ENCODE measurements at regions not wholly inside any gene's neighbourhood (a gene's known extent, or its start where the extent isn't known, plus 50 kb on each side); places are given as distances from the start of the nearest gene placed in this dataset.

DNA sequence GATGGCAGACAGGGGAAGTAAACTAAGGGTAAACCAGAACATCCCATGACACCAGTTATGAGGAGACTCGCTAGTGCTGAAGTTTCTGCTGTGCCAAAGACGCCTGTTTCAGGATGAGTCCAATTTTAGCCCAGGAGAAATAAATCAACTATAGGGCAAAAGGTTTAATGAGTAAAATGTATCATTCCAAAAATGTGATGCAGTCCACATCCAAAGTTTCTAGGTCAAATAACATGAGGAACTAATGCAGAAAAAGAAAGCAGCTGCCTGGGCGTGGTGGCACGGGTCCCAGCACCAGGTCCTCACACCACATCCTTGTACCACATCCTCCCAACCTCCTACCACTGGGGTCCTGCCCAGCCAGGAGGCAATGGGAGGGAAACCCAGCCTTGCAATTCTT lies 126.9 kb upstream of the CTAGE1 start:
- no peak for DNase-seq (ENCODE audit: low spot score)

DNA sequence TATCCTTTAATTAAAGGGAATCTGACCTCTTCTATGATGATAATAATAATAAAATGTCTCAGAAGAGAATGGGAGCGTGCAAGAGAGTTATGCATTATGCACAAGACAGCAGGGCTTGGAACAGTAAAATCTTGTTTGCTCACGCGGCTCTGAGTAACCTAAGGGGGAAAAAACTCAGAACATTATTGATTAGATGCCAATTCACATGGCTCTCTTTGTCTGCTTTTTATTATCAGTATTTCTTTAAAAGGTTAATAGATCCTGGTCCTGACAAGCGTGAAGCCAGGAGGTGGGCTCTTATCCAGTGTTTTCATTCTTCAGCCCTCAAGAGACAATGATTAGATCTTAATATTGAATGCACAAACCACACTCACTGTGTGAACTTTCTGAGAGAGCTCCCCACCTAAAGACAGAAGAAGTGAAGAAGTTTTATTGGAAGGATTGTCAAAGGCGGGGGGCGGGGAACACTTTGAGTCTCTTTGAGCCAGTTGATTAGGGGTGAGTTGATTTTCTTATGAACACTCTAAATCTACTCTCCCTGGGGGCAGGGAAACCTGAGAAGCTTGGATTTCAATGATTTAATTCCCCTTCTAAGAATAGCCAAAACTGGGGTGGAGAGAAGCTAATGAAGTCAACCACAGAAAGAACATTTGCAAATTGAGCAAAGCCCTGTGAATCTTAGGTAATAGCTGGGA lies 127.5 kb upstream of the CTAGE1 start:
- no peak for DNase-seq (ENCODE audit: low spot score)

DNA sequence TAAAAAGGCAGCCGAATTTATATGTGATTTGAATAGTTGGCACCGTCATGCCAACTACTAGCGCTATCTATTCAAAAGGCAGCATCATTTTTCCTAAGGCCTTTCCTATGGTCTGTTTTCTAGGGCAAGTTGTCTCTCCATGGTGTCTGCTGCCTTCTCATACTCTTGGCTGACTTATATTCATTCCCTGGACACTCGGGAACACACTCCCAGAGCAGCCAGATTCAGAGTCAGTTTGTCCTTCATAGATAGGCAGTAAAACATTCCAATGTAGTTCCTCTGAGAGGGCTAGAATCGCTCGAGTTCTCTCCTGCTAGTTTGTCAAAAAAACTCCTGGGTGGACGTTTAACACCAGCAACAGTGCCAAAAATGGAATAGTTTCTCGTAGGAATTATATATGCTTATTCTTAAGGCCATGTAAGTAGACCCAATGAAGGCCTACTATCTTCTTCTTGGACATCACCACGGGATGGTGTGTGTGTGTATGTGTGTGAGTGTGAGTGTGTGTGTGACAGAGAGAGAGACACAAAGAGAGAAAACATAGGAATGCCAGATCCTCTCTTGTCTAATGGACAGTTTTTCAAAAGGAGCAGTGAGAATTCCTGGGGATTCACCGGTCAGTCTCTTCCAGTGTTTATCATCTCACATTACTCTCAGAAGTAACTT lies 129.3 kb upstream of the CTAGE1 start:
- DNase-seq (ENCODE audit: low spot score) = no peak

DNA sequence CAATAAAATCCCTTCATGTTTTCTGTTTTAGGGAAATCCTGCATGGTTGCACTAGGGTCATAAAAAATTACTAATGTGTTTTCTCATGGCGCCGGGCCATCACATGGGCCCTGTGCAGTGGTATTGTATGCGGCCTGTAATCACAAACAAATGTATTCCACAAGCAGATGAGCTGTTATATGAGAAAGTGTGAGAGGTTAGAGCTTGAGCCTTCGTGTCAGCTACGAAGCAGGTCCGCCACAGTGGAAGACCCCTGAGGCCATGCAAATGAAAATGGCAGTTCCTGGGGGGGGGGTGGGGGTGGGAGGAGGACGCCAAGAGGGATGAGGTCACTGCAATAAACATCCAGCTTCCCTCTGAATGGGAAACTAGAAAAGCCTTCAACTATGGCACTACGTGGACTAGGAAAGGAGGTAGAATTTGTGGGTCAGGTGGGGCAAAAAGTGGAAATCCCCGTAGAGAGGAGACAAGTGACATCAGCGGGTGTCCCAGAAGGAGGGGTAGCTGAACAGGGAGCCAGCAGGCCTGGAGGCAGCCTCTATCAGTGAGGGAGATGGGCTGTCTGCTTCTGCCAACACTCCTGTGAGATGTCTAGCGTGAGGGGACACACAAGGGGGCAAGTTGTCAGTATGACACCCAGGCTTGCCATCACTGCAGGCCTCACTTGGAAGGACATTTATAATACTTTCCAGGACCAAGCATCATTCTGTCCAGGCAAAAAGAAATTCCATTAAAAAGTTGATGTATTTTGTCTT lies 130.3 kb upstream of the CTAGE1 start:
- no peak for DNase-seq (ENCODE audit: low spot score)

DNA sequence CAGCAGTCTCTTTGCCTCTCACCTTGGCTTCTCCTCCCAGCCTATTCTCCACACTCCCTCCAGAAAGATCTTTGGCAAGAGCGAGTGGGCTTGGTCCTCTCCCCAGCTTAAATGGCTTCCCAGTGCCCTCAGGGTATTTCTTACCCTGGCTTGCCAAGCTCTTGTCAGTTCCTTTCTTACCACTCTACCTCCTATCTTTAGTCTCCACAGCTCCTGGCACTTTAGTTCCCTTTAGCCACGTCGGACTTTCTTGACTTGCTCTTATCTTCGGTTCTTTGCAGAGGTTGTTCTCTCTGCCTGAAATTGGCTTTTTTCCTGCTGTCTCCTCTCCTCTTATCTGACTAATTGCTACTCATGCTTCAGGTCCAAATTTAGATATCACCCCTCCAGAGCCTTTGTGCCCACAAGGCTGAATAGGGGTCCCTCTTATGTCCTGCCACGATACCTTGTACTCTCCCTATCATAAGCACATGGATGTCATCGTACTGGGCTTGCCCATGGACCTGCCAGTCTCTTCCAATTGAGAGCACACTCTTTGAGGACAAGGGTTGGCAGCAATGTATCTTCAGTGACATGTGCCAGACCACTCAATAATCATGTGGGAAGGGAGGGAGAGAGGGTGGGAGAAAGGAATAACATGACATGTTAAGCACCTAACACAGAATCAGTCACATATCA lies 131.7 kb upstream of the CTAGE1 start:
- no peak for DNase-seq (ENCODE audit: low spot score)

DNA sequence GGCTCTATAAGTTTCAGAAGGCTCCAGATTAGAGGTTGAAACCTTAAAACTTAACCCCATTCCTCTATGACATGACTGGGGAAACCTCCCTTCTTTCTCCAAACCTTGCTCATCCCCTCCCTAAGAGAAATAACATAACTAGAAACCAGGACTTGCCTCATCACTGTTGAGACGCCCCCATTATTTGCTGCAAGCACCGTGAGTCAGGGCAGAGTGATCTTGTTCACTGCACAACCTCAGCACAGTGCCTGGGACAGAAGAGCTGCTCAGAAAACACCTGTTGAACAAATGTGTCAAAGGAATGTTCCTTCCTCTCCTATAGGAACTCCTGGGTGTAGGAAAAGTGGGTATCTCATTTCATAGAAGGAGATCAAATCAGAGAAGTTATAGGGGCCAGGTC lies 132.7 kb upstream of the CTAGE1 start:
- DNase-seq (ENCODE audit: low spot score) = no peak

DNA sequence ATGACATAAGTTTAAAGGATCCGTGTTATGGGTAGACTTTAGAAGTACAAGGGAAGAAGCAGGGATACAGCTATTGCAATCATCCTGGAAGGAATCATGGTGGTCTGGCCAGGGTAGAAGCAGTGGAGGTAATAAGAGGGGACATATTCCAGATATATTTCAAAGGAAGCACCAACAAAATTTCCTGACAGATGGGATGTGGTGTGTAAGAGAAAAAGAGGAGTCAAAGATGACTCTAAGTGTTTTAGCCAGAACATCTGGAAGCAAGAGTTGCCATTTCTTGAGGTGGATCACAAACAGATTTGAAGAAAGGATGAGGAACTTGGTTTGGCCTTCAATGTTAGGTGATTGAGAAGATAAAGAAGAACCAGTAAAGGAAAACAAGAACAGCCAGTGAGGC lies 133.1 kb upstream of the CTAGE1 start:
- DNase-seq (ENCODE audit: low spot score) = no peak

DNA sequence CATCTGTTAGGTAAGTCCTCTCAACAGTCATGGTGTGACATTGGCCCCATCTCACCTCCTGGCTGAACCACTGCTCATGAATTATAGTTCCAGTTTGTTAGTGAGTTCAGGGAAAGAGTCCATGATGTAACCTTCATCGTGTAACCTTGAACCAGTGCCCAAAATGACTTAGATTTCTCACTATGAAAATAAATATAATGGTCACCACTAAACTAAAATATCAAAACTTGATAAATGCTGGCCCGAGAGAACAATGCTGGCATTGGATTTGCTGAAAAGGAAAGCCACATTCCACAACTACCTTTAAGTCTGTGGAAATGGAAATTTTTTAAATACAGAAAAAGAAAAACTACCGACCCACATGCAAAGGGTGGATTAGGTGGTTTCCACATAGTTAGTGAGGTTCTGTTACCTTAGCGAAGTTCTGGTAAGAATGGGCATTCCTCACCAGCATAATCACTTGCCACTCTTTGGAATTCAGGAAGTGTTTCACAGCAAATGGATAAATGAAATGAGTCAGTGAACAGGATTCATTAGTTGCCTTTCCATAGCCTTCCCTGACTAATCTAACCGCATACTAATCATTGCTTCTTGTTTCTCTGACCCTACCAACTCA lies 133.9 kb upstream of the CTAGE1 start:
- no peak for DNase-seq (ENCODE audit: low spot score)

DNA sequence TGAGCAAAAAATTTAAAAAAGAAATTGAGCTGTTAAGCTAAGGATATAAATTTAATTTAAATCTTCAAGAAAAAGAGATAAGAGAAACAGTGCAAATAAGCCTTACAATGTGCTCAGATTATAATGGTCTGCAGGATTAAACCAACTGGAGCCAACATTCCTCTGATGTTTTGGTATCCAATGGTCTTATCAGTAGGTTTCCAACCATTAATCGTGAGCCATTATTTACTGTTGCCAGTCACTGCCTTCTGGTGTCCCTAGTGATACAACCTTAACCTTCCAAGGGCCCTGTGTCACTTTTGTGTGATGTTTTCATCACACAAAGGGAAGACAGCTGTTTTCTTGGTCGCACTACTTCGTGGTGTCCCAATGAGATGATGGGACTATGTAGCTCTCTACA lies 134.5 kb upstream of the CTAGE1 start:
- DNase-seq (ENCODE audit: low spot score) = no peak

DNA sequence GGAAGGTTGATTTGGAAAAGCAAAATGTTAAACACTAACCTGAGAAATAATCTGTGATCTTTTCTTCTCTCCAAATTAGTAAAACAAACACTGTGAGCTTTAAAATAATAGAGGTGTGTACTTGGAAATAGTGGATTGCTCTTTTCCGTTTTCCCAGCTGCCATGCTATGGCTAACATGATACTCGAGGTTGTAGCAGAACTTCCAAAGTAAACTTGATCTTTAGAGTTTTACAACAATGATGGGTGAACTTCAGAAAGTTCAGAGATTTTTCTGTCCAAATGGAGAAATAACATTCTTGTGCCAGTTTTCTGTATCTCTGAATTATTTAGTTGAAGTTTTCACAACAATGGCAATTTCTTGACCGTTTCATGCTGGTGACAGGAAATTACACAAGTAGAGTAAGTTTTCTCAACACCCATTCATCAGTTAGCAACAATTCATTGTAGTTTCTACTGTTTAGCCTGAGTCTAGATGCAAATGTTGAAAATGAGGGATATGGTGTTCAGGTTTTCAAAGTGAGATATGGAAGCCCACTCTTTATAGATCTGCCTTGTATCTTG lies 135.3 kb upstream of the CTAGE1 start:
- DNase-seq (ENCODE audit: low spot score) = no peak

DNA sequence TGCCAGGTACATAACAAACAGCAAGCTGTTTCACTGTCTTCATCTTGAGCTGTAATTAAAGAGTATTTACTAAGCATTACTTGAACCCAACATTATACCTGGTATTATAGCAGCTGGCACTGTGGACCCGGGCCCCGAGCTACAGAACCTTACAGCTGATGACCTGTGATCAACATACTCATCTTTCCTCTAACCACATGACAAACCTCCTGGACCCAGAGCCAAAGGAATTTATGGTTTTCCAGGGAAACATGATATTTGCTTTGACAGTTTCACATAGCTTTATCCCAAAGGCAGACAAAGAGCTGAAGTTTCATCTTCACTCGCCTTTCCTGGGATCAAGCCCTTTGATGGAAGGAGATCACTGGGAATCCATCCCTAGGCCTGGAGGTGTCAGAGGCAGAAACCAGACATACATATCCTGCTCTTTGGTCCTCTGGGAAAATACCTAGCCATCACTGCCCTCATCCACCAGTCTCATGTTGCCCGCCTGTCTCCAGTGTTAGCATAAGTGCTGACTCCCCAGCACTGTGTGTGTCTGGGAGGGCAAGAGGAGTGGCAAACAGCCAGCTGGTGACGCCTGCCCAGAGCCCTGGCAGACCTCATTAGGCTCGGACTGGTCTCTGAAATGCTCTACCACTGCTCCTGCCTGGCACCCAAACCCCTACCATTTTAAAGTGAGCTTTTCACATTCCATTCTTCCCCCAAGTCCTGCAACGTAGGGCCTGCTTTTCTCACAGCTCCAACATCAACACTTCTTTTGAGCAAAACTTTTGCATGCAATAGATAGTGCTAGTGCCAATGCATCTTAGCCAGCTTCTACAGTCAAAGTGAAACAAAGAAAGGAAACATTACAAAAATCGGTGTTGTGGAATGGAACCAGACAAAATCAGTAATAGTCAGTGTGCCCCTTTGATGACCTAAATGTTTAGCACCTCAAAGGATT lies 138.8 kb upstream of the CTAGE1 start:
- DNase-seq (ENCODE audit: low spot score) = no peak

DNA sequence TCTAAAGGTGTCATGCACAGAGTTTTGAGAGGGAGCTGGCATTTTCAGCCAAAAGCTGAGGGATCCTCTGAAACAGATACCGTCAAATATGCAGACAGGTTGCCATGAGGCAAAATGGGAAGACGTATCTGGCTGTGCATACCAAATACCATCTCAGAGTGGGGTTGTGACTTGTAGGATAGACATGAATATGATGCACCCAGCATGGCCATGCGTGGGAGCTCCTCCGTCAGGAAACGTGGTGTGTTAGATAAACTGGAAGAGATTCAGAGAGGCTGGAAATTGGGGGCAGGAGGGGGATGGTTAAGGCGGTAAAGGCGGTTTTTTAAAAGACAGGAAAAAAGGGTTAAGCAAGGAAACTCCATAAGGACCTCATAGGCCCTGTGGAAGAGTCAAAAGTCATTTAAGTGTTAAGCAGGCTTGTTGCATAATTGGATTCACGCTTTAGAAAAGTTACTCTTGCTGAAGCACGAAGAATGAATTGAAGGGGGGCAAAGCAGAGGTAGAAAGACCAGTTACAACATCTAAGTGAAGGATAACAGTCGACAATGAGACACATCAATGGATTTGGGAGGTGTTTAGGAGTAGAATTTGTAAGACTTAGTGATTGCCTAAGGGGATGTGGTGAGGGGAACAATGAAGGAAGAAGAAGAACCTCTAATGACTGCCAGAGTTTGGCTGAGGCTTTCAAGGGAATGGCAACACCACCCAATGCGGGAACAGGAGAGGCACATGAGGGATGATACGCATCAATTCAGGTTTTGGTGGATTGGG lies 139.6 kb upstream of the CTAGE1 start:
- DNase-seq (ENCODE audit: low spot score) = no peak

DNA sequence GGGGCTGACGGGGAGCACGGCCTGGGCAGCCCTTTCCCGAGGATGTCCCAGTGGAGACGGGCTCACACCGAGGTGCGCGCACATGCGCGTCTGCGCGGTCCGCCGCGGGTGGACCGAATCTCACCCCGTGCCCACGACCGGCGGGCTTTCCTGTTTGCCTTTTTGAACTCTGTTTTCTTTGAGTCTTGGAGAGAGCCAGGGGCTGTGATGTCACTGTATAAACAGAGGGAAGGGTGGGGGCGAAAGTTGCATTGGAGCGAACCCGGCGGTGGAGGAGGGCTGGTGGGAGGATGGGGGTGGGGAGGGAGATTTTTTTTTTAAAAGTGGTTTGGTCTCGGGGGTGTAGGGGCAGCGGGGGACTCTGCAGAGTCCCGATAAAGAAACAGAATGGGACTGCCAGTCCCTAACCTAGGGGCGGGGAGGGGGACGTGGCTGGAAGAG lies 141.2 kb upstream of the CTAGE1 start:
- DNase-seq (ENCODE audit: low spot score) = no peak

DNA sequence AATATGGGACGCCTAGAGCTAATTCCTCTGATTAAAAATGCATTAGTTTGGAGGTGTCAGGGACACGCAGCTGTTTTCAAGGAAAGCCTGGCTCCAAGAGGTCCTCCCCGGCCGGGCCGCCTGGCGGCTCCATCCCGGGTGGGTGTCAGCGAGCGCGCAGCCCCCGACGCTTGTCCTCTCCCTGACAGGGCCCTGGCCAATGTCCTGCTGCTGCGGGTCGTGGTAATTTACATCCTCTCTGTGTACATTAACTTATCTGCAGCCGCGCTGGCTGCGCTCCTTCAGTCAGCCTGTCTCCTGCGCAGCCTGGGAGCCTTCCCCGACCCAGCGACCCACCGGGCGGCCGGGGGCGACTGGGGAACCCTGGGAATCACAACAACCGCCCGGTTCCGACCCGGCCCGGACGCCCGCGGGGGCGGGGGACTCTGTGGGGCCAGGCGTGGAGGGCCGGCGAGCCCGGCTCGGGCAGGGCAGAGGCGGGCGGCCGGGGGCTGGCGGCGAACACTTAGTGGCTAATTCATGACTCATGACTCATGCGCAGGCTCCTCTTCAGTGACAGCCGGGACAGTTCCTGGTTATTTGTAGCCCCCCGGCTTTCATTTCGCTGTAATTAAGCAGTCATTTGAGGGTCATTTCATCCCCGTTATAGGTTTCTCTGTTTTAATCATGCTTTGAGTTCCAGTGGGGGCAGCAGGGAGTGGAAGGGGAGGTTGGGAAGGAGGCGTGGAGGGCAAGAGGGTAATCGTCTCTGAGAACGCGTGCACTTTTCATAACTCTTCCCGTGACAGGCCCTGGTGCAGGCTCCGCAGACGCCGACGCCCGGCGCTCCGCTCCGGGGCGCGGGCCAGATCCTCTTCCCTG lies 141.9 kb upstream of the CTAGE1 start:
- no peak for DNase-seq (ENCODE audit: low spot score)

DNA sequence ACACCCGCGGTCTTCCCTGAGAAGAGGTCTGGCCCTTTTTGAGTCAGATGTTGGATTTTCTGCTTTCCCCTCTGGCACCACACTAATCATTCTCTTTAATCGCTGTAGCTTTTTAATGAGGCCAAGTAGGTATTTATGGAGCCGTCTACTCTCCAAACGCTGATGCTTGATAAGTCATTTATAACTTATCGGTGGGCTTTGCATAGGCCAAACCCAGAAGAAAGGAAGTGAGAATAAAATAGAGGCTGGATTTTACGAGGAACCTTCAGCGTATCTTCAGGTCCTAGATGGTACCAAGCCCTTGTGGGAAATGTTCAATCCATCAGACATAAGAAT lies 142.5 kb upstream of the CTAGE1 start:
- DNase-seq (ENCODE audit: low spot score) = no peak

DNA sequence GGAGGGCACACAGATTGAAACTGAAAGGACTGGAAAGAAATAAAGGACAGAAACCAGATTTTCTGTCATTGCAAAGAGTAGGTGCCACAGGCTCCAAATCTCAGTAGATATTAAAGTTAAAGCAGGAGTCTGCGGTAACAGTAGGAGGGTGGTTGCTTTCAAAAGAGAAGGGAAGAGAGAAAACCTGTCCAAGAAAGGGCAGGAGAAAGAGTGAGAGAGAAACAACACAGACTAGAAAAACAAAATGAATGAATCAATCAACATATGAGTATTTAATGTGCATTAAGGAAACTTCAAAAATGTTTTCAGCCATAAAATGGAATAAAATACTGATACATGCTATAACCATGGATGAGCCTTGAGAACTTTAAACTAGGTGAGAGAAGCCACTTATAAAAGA lies 143.1 kb upstream of the CTAGE1 start:
- DNase-seq (ENCODE audit: low spot score) = no peak

DNA sequence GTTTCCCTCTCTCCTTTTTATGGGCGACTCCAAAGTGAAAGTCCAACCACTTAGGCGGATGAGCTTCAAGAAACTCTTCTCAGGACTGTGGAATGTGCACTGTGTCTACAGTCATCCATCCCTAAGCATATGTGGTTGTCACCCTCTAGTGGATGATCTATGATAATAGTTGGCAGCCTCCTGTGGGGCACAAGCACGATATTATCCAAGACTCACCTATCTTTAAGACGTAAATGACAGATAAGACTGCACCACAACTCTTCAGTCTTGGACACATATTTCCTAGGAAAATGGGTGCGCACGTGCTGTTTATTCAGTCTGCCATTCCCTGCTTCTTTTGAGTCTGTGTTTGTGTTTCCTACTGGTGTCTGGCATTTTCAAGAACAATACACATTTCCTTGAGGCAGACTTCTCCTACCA lies 145.5 kb upstream of the CTAGE1 start:
- peak; percentile 77 for DNase-seq (ENCODE audit: low spot score)

DNA sequence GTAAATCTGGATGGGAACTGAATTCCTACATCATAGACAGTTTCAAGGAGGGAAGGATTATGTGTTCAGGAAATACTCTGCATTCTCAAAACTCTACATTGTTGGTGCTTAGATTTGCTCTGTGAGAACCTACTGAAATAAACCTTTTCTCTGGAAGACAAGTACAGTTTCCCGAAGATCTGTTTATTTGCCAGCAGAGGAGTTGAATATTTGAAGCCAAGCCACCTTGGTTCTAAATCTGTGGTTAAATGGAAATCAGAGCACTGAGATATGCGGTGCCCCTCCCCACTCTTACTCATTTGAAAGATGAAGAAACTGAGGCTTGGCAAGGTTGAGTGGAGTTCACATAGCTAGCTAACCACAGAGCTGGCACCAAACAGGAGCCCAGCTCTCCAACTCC lies 146.3 kb upstream of the CTAGE1 start:
- DNase-seq (ENCODE audit: low spot score) = no peak

All from Ammon's horn (tissue), 1 donor.